ENCODE measurements at regions not wholly inside any gene's neighbourhood (a gene's known extent, or its start where the extent isn't known, plus 50 kb on each side); places are given as distances from the start of the nearest gene placed in this dataset.

GRCh38 chr2:236340251-236340650 lies 76.0 kb upstream of the ASB18 start:
- no peak for TF ChIP-seq CTCF (IDR thresholded peaks at IDR 0.05)
- no peak for TF ChIP-seq TCF7L2 (IDR thresholded peaks at IDR 0.05; ENCODE audit: low read depth, low read length)
- no peak for TF ChIP-seq SIN3A (IDR thresholded peaks at IDR 0.05; ENCODE audit: borderline replicate concordance, insufficient read depth, low read depth, low read length)
- TF ChIP-seq, protein P1, sequence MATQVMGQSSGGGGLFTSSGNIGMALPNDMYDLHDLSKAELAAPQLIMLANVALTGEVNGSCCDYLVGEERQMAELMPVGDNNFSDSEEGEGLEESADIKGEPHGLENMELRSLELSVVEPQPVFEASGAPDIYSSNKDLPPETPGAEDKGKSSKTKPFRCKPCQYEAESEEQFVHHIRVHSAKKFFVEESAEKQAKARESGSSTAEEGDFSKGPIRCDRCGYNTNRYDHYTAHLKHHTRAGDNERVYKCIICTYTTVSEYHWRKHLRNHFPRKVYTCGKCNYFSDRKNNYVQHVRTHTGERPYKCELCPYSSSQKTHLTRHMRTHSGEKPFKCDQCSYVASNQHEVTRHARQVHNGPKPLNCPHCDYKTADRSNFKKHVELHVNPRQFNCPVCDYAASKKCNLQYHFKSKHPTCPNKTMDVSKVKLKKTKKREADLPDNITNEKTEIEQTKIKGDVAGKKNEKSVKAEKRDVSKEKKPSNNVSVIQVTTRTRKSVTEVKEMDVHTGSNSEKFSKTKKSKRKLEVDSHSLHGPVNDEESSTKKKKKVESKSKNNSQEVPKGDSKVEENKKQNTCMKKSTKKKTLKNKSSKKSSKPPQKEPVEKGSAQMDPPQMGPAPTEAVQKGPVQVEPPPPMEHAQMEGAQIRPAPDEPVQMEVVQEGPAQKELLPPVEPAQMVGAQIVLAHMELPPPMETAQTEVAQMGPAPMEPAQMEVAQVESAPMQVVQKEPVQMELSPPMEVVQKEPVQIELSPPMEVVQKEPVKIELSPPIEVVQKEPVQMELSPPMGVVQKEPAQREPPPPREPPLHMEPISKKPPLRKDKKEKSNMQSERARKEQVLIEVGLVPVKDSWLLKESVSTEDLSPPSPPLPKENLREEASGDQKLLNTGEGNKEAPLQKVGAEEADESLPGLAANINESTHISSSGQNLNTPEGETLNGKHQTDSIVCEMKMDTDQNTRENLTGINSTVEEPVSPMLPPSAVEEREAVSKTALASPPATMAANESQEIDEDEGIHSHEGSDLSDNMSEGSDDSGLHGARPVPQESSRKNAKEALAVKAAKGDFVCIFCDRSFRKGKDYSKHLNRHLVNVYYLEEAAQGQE (IDR thresholded peaks at IDR 0.05; ENCODE audit: insufficient read depth in 1 of 2, low read depth in 2 of 2, low read length in 1 of 2): no peak
